Caco-2 (cell line): ENCODE measurements at regions not wholly inside any gene's neighbourhood (a gene's known extent, or its start where the extent isn't known, plus 50 kb on each side); places are given as distances from the start of the nearest gene placed in this dataset.

Experiments
- BruUV-seq: library from RNA; stranded (reverse); fragments of 400-500 nt; replicated peaks from 2 replicates; lab custom pipeline; 2021; lab: Mats Ljungman, UMichigan
- CTCF ChIA-PET: fragments of 300-600 bp; sonication (Branson Sonifier 250); formaldehyde crosslinking; loops from one replicate; lab custom pipeline; 2022; ENCODE audit warnings: antibody characterized with exemption; lab: Charles Lee
- POLR2A ChIA-PET: fragments of 300-600 bp; sonication (Branson Sonifier 250); formaldehyde crosslinking; loops from one replicate; lab custom pipeline; 2022; ENCODE audit warnings: antibody characterized with exemption; lab: Charles Lee
- DNase-seq, 2 experiments: peaks; one replicate each; pipeline versions ENCODE4 v3.0.0 to v3.0.0-alpha.2; 2020 to 2022
- H3K27me3 ChIP-seq: replicated peaks from 2 replicates; pipeline ENCODE4 v1.6.0; 2011; ENCODE audit warnings: low read length; ENCODE audit not compliant: control insufficient read depth, insufficient read depth
- H3K36me3 ChIP-seq: 2 replicates; pipeline ENCODE4 v1.5.1; 2011; ENCODE audit warnings: low read length; ENCODE audit not compliant: control insufficient read depth, insufficient read depth
- H3K4me1 ChIP-seq: fragments of 250-450 bp; sonication (Bioruptor Pico); 2 replicates; pipeline ENCODE4 v1.5.1; 2020; ENCODE audit warnings: mild to moderate bottlenecking
- H3K4me3 ChIP-seq: 2 replicates; pipeline ENCODE4 v1.5.1; 2011; ENCODE audit warnings: low read depth, mild to moderate bottlenecking, control low read depth, low read length
- H3K9me3 ChIP-seq: fragments of 250-450 bp; sonication (Bioruptor Pico); 2 replicates; pipeline ENCODE4 v1.5.1; 2020; ENCODE audit warnings: mild to moderate bottlenecking, moderate library complexity
- H3K27ac Mint-ChIP-seq: one replicate; pipeline ENCODE4 v1.8.0; 2022; ENCODE audit warnings: mixed read lengths; ENCODE audit not compliant: unreplicated experiment
- H3K27me3 Mint-ChIP-seq: one replicate; pipeline ENCODE4 v1.8.0; 2022; ENCODE audit warnings: mixed read lengths; ENCODE audit not compliant: insufficient read depth, unreplicated experiment
- H3K36me3 Mint-ChIP-seq: one replicate; pipeline ENCODE4 v1.8.0; 2022; ENCODE audit warnings: mild to moderate bottlenecking, mixed read lengths; ENCODE audit not compliant: insufficient read depth, unreplicated experiment
- H3K4me1 Mint-ChIP-seq: one replicate; pipeline ENCODE4 v1.8.0; 2022; ENCODE audit warnings: low read depth, mixed read lengths; ENCODE audit not compliant: unreplicated experiment
- H3K4me3 Mint-ChIP-seq: one replicate; pipeline ENCODE4 v1.8.0; 2022; ENCODE audit warnings: mild to moderate bottlenecking, moderate library complexity, mixed read lengths; ENCODE audit not compliant: unreplicated experiment
- H3K9me3 Mint-ChIP-seq: one replicate; pipeline ENCODE4 v1.8.0; 2022; ENCODE audit warnings: mixed read lengths; ENCODE audit not compliant: unreplicated experiment
- CTCF ChIP-seq, 2 experiments: fragments of 200-600 bp in 1 of 2; IDR thresholded peaks; 1 replicate in 1 of 2; 2 replicates in 1 of 2; pipeline versions ENCODE4 v1.5.1 to v1.8.0; 2011 to 2022; ENCODE audit warnings: antibody characterized with exemption in 1 of 2, control low read depth in 1 of 2, inconsistent platforms in 1 of 2, low read depth in 1 of 2, low read length in 1 of 2, mild to moderate bottlenecking in 1 of 2, moderate library complexity in 1 of 2; ENCODE audit not compliant: insufficient read depth in 1 of 2, severe bottlenecking in 1 of 2, unreplicated experiment in 1 of 2
- intact Hi-C: fragments of 100-400 bp; cut with micrococcal nuclease; formaldehyde crosslinking; loops from one replicate; pipeline ENCODE4 v1.10.0; 2022; ENCODE audit not compliant: unreplicated experiment

- POLR2A ChIA-PET: no interaction called here
- no peak for TF ChIP-seq CTCF (IDR thresholded peaks at IDR 0.05; ENCODE audit: insufficient read depth in 1 of 2, low read depth in 1 of 2, low read length in 1 of 2, severe bottlenecking in 1 of 2, unreplicated experiment in 1 of 2)
- DNase-seq: no peak
- CTCF ChIA-PET: no interaction called here
- H3K36me3 Mint-ChIP-seq: no peaks in the 10 kb centered on the region
- Histone ChIP-seq H3K9me3 (no peaks in the 10 kb centered on the region), H3K4me1 (no peaks in the 10 kb centered on the region), H3K27me3 (no peaks in the 10 kb centered on the region), H3K36me3 (no peaks in the 10 kb centered on the region), H3K4me3 (no peak overlapping the region)
- intact Hi-C loops: no loop called here
- H3K4me1 Mint-ChIP-seq: no peaks in the 10 kb centered on the region
- H3K27ac Mint-ChIP-seq: no peak overlapping the region
- H3K9me3 Mint-ChIP-seq: no peaks in the 10 kb centered on the region
- peaks cover 20% of the 10 kb centered on the region for H3K27me3 Mint-ChIP-seq
- no TSS peak for BruUV-seq
- no peak overlapping the region for H3K4me3 Mint-ChIP-seq
These were observed 123.6 kb upstream of the KCNJ6 start for GRCh38 chr21:38039841-38040240.

GRCh38 chr21:38041493-38041892 lies 125.2 kb upstream of the KCNJ6 start:
- Mint-ChIP-seq H3K4me3 (no peak overlapping the region), H3K27ac (no peak overlapping the region), H3K36me3 (no peaks in the 10 kb centered on the region), H3K9me3 (no peaks in the 10 kb centered on the region), H3K4me1 (no peaks in the 10 kb centered on the region), H3K27me3 (peaks cover 16% of the 10 kb centered on the region)
- intact Hi-C loops: no loop called here
- DNase-seq: no peak
- H3K9me3 ChIP-seq: no peaks in the 10 kb centered on the region
- TF ChIP-seq CTCF (IDR thresholded peaks at IDR 0.05; ENCODE audit: insufficient read depth in 1 of 2, low read depth in 1 of 2, low read length in 1 of 2, severe bottlenecking in 1 of 2, unreplicated experiment in 1 of 2): no peak
- no peak overlapping the region for H3K4me3 ChIP-seq
- no peaks in the 10 kb centered on the region for H3K27me3 ChIP-seq
- H3K36me3 ChIP-seq: no peaks in the 10 kb centered on the region
- POLR2A ChIA-PET: no interaction called here
- CTCF ChIA-PET: no interaction called here
- H3K4me1 ChIP-seq: no peaks in the 10 kb centered on the region
- BruUV-seq: no TSS peak

GRCh38 chr21:38042246-38042645 lies 126.0 kb upstream of the KCNJ6 start:
- no TSS peak for BruUV-seq
- CTCF ChIA-PET: no interaction called here

More at GRCh38 chr21:38042246-38042645, 126.0 kb upstream of the KCNJ6 start:
- Mint-ChIP-seq H3K36me3 (no peaks in the 10 kb centered on the region), H3K4me1 (no peaks in the 10 kb centered on the region), H3K4me3 (no peak overlapping the region), H3K9me3 (no peaks in the 10 kb centered on the region), H3K27ac (no peak overlapping the region), H3K27me3 (peaks cover 17% of the 10 kb centered on the region)
- H3K27me3 ChIP-seq: no peaks in the 10 kb centered on the region
- intact Hi-C loops: no loop called here
- no peaks in the 10 kb centered on the region for H3K4me1 ChIP-seq
- no peaks in the 10 kb centered on the region for H3K9me3 ChIP-seq
- no peaks in the 10 kb centered on the region for H3K36me3 ChIP-seq
- H3K4me3 ChIP-seq: no peak overlapping the region
- POLR2A ChIA-PET: no interaction called here
- no peak for DNase-seq
- no peak for TF ChIP-seq CTCF (IDR thresholded peaks at IDR 0.05; ENCODE audit: insufficient read depth in 1 of 2, low read depth in 1 of 2, low read length in 1 of 2, severe bottlenecking in 1 of 2, unreplicated experiment in 1 of 2)
